Esophagus squamous epithelium (tissue), 5 donors: ENCODE measurements at regions not wholly inside any gene's neighbourhood (a gene's known extent, or its start where the extent isn't known, plus 50 kb on each side); places are given as distances from the start of the nearest gene placed in this dataset.
"Not testable (repeated sequence)": the region's sequence is repeated elsewhere in the genome, so short reads cannot be mapped to it uniquely, and the experiment has no call there.

ENCODE experiments used
- DNase-seq: peaks from one replicate; lab custom pipeline; 2025; lab: John Stamatoyannopoulos, UW
- H3K27ac ChIP-seq, 4 donors: fragments of 200-600 bp; sonication (generic); one replicate each; pipeline ENCODE4 v1.5.1; 2016 to 2019; ENCODE audit warnings: mild to moderate bottlenecking in 1 of 4
- H3K27me3 ChIP-seq, 4 donors: fragments of 200-600 bp; sonication (generic); 1 replicate in 3 of 4; 2 replicates in 1 of 4; pipeline versions ENCODE4 v1.5.1 to v1.6.0; 2017 to 2021; ENCODE audit warnings: antibody characterized with exemption in 1 of 4
- H3K36me3 ChIP-seq, 3 donors: fragments of 200-600 bp; sonication (generic); one replicate each; pipeline ENCODE4 v1.5.1; 2016 to 2019
- H3K4me1 ChIP-seq, 3 donors: fragments of 200-600 bp; sonication (generic); one replicate each; pipeline ENCODE4 v1.5.1; 2017 to 2019
- H3K4me3 ChIP-seq, 4 donors: fragments of 200-600 bp; sonication (generic); 1 replicate in 3 of 4; 2 replicates in 1 of 4; pipeline ENCODE4 v1.5.1; 2016 to 2019; ENCODE audit warnings: mild to moderate bottlenecking in 2 of 4, moderate library complexity in 1 of 4
- H3K9me3 ChIP-seq, 3 donors: fragments of 200-600 bp; sonication (generic); one replicate each; pipeline ENCODE4 v1.5.1; 2016 to 2019
- POLR2A ChIP-seq, 4 donors: fragments of 450-650 bp; IDR thresholded peaks; one replicate each; pipeline ENCODE4 v1.6.1; 2017; ENCODE audit warnings: antibody characterized with exemption in 4 of 4, mild to moderate bottlenecking in 4 of 4, moderate library complexity in 3 of 4
- WGBS, 2 donors: methylation state at CpG; one replicate each; pipeline ENCODE4 v1.1.5; 2018; 5-methylcytosine and 5-hydroxymethylcytosine counted together
- intact Hi-C: fragments of 100-400 bp; cut with DNase I; formaldehyde crosslinking; loops from one replicate; pipeline ENCODE4 v1.15.0; 2022
- TF ChIP-seq, protein P1 (sequence below), 6 experiments: fragments of 450-650 bp in 4 of 6; fragments of 200-600 bp in 2 of 6; sonication (generic) in 2 of 6; IDR thresholded peaks; one replicate each; pipeline ENCODE4 v1.5.1; 2016 to 2019; ENCODE audit warnings: antibody characterized with exemption in 6 of 6, mild to moderate bottlenecking in 4 of 6, moderate library complexity in 4 of 6
- donor health status: DM: yes; HTN: yes; CAD: no.

DNA sequence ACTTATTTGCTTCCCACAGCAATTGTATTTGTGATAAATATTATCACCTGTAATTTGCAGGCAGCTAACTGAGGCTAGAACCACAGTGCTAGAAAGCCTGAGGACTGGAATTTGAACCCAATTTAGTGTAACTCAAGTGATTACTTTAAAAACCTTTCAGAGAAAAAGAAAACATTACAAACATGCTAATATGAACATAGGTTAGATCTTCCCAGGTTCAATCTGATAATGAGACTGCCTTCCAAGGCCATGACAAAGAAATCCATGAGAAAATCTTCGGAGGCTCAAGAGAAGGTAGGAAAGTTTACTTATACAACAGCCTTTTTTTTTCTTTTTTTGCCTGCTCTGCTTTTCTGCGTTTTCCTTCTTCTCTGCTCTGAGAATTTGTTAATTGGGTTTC is 620.6 kb upstream of the CCNG1 start:
- TF ChIP-seq, protein P1, sequence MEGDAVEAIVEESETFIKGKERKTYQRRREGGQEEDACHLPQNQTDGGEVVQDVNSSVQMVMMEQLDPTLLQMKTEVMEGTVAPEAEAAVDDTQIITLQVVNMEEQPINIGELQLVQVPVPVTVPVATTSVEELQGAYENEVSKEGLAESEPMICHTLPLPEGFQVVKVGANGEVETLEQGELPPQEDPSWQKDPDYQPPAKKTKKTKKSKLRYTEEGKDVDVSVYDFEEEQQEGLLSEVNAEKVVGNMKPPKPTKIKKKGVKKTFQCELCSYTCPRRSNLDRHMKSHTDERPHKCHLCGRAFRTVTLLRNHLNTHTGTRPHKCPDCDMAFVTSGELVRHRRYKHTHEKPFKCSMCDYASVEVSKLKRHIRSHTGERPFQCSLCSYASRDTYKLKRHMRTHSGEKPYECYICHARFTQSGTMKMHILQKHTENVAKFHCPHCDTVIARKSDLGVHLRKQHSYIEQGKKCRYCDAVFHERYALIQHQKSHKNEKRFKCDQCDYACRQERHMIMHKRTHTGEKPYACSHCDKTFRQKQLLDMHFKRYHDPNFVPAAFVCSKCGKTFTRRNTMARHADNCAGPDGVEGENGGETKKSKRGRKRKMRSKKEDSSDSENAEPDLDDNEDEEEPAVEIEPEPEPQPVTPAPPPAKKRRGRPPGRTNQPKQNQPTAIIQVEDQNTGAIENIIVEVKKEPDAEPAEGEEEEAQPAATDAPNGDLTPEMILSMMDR (IDR thresholded peaks at IDR 0.05) = no peak
- no peak for TF ChIP-seq POLR2A (IDR thresholded peaks at IDR 0.05)
- no peak for DNase-seq
- Histone ChIP-seq H3K9me3 (no peaks in the 10 kb centered on the region), H3K4me3 (no peak overlapping the region), H3K27me3 (no peaks in the 10 kb centered on the region), H3K4me1 (no peaks in the 10 kb centered on the region), H3K36me3 (no peaks in the 10 kb centered on the region), H3K27ac (no peak overlapping the region)
- intact Hi-C loops = no loop called here
- WGBS, 2 donors = 63 to 65% methylated on average over 2 of the region's 2 CpGs

DNA sequence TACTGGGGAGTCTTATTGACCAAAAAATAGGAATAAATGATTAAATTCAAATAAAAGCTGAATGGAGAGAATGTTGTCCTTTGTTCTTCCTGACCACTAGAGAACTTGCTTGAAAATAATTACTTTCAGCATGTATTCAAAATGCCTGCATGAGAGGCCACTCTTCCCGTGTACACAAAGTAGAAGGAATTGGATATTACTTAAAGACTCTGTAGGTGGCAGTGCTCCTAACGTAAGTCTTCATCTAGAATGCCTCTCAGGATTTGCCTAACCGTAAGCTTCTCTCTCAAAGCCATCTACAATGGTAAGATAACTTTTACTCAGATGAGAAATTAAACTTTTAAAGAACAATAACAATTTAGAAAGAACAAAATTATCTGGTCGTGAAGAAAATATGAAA is 620.0 kb upstream of the CCNG1 start:
- no peak for TF ChIP-seq POLR2A (IDR thresholded peaks at IDR 0.05)
- TF ChIP-seq, protein P1 (IDR thresholded peaks at IDR 0.05) = no peak
- Histone ChIP-seq H3K4me1 (no peaks in the 10 kb centered on the region), H3K27me3 (no peaks in the 10 kb centered on the region), H3K27ac (no peak overlapping the region), H3K4me3 (no peak overlapping the region), H3K9me3 (no peaks in the 10 kb centered on the region), H3K36me3 (no peaks in the 10 kb centered on the region)
- no peak for DNase-seq
- intact Hi-C loops = no loop called here
- WGBS, 2 donors = 56% methylated on average over 4 of the region's 4 CpGs

DNA sequence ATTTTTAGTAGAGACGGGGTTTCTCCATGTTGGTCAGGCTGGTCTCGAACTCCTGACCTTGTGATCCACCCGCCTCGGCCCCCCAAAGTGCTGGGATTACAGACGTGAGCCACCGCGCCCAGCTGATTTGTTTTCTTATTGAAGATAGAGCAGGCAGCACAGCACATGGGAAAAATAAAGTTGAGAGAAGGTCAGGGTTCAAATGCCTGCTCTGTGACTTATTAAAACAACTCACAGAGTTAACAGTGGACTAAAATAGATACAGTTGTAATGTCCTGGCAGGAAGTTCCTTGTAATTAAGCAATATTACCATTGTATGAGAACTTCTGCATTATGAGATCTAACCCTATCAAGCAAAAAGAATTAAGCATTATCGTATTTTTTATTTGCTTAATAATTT is 615.7 kb upstream of the CCNG1 start:
- H3K27me3 ChIP-seq, intact Hi-C loops, DNase-seq, H3K27ac ChIP-seq, H3K36me3 ChIP-seq, H3K9me3 ChIP-seq, H3K4me1 ChIP-seq, H3K4me3 ChIP-seq: not testable (repeated sequence)
- 51 to 62% methylated on average over 7 to 8 of the region's 8 CpGs for WGBS, 2 donors

DNA sequence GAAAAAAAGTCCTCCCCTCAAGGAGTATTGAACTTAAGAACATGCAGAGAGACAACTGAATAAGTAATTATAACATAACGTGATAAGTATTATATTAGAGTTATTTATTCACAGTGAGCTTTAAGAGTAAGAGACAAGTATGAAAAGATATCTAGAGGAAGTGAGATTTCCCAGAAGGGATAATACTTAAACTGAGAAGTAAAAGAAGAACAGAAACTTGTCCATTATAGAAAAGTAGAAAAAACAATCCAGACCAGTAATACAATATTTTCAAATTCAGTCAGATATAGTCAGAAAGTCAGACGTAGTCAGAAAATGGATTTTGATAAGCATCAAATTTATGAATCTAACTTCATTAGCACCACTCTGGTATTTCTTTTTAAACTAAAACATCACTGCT is 613.0 kb upstream of the CCNG1 start:
- 70 to 76% methylated on average over 2 of the region's 2 CpGs for WGBS, 2 donors
- no peaks in the 10 kb centered on the region for H3K27me3 ChIP-seq

DNA sequence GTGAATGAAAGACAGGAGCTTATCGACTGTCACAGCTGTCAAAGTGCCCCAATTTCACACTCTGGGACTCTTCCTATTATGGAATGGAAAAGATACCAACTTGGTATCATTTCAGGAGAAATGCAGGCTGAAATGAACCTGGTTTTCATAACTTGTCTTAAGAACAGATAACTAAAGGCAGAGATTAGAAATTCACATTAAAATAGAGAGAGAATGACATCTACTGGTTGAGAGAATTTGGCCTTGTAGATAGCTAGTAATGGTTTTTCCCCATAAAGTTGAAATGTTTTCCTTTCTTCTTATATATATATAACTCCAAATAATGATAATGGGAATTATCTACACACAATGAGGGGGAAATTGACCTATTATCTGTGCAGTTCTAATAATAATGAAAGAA is 600.2 kb upstream of the CCNG1 start:
- no peak for DNase-seq
- intact Hi-C loops = no loop called here
- no peaks in the 10 kb centered on the region for H3K27me3 ChIP-seq
- no peaks in the 10 kb centered on the region for H3K4me1 ChIP-seq
- H3K27ac ChIP-seq = no peak overlapping the region
- peaks cover 0 to 15% (median 0%) of the 10 kb centered on the region in 3 donors for H3K9me3 ChIP-seq
- no peak overlapping the region for H3K4me3 ChIP-seq
- TF ChIP-seq, protein P1 (IDR thresholded peaks at IDR 0.05) = no peak
- no peak for TF ChIP-seq POLR2A (IDR thresholded peaks at IDR 0.05)
- no peaks in the 10 kb centered on the region for H3K36me3 ChIP-seq
- WGBS, 2 donors = 42 to 45% methylated on average over 1 of the region's 1 CpG

More for the DNA sequence above, 613.0 kb upstream of the CCNG1 start:
- intact Hi-C loops = no loop called here
- Histone ChIP-seq H3K4me1 (no peaks in the 10 kb centered on the region), H3K36me3 (no peaks in the 10 kb centered on the region), H3K27ac (no peak overlapping the region), H3K4me3 (no peak overlapping the region), H3K9me3 (no peaks in the 10 kb centered on the region)
- no peak for DNase-seq
- no peak for TF ChIP-seq POLR2A (IDR thresholded peaks at IDR 0.05)
- TF ChIP-seq, protein P1 (IDR thresholded peaks at IDR 0.05) = no peak

DNA sequence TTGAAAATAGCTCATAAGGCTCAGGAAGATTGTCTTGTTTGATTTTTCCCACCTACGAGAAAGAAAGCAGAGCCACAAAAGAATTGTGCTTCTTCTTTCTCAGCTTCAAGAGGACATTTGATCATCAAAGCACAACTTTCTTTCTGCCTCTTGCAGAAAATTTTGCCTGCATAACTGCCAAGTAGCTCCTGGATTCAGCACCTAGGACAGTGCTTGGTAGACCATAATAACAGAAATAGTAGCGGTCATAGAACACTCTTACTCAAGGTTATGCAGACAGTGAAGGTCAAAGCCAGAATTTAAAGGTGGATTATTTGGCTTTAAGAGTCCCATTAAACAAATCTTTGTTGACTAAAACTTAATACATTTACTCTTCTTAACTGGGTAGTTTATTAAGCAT is 594.7 kb upstream of the CCNG1 start:
- H3K4me1 ChIP-seq = no peaks in the 10 kb centered on the region
- H3K4me3 ChIP-seq = no peak overlapping the region
- TF ChIP-seq, protein P1 (IDR thresholded peaks at IDR 0.05) = no peak
- no peak for TF ChIP-seq POLR2A (IDR thresholded peaks at IDR 0.05)
- 47 to 51% methylated on average over 2 of the region's 2 CpGs for WGBS, 2 donors
- intact Hi-C loops = no loop called here
- no peaks in the 10 kb centered on the region for H3K27me3 ChIP-seq
- no peak overlapping the region for H3K27ac ChIP-seq
- DNase-seq = no peak
- H3K9me3 ChIP-seq = no peaks in the 10 kb centered on the region
- no peaks in the 10 kb centered on the region for H3K36me3 ChIP-seq
